GM21737 (cell line): ENCODE measurements at regions not wholly inside any gene's neighbourhood (a gene's known extent, or its start where the extent isn't known, plus 50 kb on each side); places are given as distances from the start of the nearest gene placed in this dataset.

Experiments
- ATAC-seq: cut with Tn5 transposase; IDR thresholded peaks from one replicate; pipeline ENCODE4 v1.9.1; 2021; ENCODE audit warnings: mild to moderate bottlenecking, moderate library complexity; ENCODE audit not compliant: unreplicated experiment

DNA sequence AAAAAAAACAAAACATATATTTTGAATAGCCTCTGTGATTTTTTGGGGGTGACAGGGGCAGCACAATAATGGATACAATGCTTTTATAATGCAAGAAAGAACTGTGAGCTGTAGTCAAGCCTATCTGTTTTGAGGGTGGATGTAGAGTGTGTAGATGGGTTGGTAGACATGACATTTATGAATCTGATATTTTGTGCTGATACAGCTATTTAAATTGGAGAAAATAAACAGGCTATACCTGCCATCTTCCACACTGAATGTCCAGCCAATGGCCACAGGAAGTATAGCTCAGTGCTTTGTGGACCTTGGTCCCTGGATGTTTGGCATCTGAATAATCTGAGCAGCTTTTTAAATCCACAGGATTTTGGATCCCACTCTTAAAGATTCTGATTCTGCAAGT is 175.0 kb downstream of the NEDD1 start:
- no peak for ATAC-seq

DNA sequence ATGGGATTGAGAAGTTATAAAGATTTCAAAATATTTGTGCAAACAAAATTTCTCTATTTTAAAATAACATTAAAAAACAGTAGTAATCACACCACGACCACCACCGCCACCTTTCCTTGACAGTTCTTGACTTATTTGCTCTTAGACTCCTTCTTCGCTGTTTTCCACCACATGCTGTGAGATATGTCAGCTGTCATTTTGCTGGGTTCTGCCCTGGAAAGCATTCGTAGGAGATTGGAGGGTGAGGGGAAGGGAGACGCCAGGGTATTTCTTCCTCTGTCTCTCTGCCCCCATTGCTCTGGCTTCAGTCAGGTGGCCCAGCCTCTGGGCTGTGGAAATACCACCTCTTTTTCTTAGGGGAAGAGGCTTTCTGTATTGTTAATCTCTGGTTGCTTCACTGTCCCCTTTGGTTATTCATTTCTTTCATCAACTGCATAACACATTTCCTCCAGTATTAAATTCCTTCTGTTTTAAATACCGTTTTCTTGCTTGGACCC is 186.2 kb downstream of the NEDD1 start:
- ATAC-seq, result no peak

DNA sequence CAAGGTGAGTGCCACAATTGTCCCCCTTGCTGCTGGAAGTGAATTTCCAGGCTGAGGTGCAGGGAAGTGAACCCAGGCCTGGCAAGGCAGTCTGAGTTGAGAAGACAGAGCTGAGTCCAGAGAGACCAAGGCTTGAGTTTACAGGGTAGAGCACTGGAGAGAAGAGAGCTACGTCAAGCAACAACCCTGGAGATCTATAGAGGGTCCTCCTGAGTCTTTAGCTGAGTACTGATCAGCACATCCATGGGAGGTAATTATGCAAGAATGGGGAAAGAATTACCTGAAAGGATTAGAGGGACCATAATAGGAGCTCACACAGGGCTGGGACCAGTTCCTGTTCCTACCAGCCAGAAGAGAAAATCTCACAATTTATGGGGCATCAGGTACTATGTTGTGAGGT is 190.7 kb downstream of the NEDD1 start:
- no peak for ATAC-seq

DNA sequence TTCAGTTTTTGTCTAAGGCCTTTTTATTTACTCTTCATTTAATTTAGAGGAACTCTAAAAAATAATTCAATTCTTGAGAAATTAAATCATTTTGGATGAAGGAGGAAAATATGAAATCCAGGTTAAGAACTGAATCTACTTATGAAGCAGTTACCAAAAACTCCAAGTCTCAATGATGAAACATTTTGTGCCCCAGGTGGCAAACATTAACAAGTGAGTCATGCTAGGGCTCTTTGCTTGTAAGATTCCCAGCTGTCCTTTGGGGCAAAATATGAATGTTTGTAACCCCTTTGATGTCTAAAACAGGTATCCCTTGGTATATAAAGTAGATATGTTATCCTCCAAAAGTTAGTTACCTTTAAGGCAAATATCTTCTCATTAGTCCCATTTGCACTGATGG is 202.4 kb downstream of the NEDD1 start:
- no peak for ATAC-seq

DNA sequence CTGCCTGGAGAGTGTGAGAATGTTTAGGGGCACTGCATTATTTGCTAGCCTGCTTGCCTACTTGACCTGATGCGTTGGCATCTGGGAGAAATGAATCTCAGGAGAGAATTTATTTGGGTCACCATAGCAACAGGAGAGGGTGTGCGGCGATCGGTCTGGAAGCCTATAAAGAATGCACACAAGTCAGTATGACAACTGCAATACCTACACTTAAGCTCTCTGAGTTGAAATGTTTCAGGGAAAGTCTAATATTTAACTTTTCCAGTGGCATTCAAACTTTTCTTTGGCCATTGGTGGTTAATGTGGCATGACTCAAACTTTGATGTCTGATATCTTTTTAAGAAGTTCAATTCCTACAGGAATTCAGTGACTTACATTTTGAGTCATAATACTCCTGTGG is 205.1 kb downstream of the NEDD1 start:
- ATAC-seq, result no peak

DNA sequence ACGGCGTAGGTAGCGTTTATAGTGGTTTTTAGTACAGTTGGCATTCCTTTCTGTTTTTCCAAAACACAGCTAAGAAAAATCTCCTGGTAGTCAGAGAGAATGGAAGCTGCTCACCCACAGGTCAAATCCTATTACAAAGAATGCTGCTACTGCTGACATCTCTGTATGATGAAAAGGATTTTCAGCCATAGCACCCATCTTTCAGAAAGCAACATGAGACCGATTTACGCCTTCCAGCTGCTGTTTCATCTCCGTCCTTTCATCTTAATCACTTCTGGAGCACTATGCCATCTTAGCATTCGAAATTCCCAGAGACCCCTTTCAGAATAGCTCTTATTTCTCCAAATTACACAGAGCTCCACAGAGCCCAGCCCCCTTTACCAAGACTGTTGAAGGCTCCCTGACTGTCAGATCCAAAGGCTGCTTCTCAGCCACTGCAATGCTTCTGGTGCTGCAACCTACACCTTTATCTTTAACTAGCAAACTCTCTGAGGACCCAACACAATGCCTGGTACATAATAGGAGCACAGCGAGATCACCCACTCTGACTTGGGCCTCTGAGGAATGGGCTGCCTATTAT is 211.8 kb downstream of the NEDD1 start:
- ATAC-seq, result no peak

DNA sequence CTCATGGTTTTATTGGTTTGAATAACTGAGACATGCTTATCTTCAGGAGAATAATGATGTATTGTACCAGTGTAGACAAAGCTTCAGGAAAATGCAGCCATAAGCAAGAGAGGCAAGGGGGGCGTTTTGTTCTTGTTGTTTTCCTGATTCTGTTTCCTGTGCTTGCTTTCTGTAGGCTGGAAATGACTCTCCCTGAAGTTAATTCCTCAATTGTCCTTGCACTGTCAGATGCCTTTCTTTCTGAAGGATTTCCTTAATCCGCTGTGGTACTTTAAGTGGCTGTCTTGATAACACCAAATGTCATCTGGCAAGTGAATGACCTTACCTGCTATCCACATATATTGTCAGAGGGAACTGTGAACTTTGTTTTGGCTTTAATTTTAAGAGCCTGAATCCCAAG is 220.0 kb downstream of the NEDD1 start:
- ATAC-seq, result no peak

DNA sequence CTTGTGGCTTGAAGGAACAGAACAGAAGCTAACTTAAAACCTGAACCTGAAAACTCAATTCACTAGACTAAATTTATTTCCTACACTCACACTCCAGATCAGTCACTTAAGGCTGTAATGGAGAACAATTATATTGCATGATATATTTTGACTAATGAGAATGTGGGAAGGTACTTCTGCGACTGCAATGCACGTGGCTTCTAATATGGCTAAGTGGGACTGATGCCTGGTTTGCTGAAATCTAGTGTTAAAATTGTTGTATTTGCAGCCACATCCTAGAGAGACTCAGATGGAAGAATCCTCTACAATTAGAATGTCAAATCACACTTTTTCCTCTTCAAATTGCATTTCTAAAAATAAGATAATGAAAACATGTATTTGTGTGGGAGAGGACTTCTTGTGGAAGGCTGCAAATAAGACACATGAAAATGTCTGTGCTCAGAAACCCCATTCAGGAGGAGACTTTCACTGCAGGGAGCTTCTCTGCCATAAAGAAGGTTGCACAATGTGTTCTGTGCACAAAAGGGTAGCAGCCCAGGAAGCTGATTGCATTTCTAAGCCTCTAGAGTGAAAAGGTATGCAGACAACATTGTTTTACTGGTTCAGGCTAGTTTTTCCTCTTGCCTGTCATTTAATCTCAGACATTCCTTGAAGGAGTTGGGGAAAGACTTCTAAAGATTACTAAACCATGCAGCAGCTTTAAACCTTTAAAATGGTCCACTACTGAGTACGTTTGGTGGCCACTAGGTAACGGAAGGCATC is 224.3 kb downstream of the NEDD1 start:
- ATAC-seq, result no peak

DNA sequence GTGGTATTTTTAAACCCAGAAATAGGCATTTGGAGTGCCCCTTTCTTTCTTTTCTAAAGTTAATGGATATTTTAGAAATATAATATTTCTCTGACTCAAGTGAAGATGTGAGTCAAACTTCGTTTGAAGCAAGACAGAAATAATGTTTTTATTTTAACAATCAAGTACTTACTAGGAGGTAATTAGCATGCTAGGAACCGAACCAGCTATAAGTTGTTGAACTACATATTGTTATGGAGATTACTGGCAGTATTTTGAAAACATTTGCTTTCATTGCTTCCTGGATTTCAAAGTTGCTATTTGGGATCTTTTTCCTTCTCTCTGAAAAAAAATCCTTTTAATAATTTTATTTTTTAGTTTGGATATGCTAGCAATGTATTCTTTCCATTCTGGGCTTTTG is 225.2 kb downstream of the NEDD1 start:
- no peak for ATAC-seq

DNA sequence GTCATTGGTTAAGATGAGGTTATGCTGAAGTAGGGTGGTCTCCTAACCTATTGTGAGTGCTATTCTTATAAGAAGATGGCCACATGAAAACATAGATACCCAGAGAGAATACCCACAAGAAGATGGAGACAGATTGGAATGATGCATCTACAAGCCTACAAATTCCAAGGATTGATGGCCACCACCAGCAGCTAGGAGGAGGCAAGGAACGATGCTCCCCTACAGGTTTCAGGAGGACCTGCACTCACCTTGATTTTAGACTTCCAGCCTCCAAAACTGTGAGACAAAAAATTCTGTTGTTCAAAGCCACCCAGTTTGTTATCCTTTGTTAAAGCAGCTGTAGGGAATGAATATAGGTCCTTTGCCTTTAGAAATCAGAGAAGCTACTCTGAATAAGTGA is 227.4 kb downstream of the NEDD1 start:
- no peak for ATAC-seq

DNA sequence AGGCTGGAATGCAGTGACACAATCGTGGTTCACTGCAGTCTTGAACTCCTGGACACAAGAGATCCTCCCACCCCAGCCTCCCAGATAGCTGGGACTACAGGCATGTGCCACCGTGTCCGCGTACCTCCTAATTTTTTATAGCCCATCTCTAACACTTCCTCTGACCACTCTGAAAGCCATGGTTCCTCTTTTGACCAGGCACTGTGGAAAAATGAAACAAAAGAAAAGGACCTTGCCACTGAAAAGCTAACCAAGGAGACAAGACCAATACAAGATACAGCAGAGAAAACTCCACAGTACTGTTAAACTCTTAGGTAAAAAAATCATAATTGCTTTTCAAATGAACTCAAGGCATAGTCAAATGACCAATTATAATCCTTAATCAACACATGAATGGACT is 233.3 kb downstream of the NEDD1 start:
- no peak for ATAC-seq

DNA sequence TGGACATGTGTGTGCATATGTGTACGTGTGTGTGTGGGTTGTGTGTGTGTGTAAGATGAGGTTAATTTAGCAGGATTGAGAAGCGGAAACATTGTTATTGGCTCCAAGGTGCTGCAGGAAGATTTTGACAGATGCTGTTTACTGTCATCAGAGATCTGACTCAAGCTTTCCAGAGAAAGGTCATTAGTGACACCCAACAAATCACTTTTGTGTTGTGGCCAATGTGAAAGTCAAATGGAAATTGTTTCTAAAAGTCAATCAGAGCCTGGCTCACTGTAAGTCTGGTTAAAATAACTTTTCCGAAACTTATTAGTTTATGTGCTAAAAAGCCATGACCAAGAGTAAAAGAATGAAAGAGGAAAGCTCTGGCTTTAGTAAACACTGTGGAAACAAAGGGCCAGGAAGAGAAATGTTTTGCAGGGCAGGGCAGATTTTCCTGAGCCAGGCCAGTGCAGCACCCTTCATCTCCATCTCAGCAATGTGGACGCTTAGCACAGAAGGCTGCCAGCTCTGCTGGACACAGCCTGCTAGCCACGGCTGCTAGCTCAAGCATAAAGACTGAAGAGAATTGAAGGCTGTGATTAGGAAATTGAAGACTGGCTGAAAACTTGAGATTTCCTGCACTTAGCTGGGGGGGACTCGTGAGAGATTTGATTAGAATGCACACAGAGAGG is 235.8 kb downstream of the NEDD1 start:
- no peak for ATAC-seq

DNA sequence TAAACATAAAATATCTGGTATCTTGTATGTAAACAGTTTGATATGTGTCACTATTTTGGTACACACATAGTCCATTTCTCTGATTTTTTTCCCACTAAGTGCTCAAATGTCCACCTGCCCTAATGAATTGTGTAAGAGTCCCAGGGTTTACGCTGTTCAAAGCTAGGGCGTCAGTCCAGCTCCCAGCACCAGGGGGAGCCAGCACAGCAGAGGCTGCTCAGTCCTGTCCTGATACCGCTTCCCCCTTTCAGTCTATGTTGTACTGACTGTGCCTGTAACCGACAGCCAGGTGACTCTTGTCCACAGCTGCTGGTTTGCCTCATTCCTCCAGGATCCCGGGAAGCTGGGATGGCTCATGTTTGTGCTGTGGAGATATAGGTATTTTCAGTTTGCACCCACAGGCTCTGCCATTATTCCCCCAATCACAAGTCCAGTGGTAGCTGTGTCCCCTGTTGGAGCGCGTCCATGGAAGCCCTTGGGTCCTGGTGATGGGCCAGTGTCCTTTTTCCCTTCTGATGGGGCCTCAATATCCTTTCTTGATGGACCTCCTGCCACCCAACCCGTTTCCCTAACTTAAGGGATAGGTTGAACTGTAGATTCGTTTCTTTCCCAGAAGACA is 242.0 kb downstream of the NEDD1 start:
- ATAC-seq, result peak; percentile 94

DNA sequence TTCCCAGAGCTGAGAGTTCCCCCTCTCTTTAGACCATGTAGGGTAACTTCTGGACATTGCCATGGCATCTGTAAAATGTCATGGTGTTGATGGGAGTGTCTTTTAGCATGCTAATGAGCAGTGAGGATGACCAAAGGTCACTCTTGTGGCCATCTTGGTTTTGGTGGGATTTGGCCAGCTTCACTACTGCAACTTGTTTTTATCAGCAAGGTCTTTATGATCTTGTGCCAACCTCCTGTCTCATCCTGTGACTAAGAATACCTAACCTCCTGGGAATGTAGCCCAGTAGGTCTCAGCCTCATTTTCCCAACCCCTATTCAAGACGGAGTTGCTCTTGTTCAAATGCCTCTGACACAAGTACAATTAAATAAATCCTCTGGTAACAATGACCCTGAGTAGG is 244.4 kb downstream of the NEDD1 start:
- no peak for ATAC-seq

DNA sequence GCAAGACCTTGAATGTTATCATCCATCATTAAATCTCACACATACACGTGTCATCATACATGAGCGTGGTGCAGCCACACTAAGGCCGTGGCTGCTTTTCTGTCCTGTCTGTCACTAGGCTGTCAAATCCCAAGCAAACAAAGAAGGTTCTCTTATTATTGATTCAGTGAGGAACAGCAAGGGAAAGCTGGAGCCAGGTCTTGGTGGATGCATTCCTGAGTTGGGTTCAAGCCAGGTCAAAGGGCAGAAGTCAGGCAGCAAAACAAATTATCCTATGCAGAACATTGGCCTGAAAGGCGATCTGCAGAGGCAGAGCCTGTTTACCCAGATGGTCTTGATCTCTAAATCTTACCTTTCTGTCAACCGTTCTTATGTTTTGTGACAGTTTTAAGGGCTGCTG is 252.3 kb downstream of the NEDD1 start:
- ATAC-seq, result no peak

DNA sequence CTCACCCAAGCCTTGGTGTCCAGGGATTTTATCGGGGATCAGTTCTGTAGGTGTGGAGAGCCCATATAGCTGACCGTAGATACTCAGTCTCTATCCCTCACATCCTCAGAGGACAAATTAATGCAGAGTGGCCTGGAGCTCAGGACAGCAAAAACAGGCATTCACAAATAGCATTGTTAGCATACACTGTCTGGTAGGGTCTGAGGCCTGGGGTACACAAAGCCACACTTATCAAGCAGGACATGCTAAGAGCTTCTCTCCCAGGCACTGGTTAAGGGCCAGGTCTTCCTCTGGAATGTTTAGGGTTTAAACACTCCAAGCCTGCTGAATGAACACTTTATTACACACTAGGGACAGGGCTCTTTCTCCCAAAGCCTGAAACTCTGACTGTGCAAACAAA is 253.2 kb downstream of the NEDD1 start:
- ATAC-seq, result no peak

DNA sequence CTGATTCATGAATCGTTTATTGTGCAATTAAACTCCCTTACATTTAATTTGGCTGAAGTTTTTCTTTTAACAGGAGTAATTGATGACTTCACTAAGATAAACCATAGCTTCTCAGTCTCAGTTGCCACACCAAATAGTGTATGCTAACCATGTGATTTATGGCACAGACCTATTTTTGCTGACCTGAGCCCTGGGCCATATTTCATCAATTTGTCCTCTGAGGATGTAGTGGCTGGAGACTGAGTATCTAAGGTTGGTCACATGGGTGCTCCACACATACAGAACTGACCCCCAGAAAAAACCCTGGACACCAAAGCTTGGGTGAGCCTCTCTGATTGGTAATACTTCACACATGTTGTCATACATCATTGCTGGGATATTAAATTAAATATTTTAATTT is 255.1 kb downstream of the NEDD1 start:
- no peak for ATAC-seq

DNA sequence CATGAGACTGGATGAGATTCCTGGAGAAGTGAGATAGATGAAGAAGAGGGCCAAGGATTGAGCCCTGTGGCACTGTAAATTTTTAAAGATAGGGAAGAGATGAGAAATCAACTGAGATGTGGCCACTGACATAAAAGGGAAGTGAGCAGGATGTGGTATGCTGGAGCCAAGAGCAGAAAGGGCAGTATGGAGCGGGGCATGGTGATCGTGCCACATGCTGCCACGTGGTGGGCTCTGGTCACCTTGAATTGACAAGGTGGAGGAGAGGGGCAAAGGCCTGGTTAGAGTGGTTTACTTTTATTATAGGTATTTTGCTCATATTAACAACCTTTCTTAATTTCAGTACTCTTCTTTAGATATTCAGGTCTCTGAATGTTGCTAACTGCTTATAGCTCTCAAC is 257.9 kb downstream of the NEDD1 start:
- ATAC-seq, result no peak

DNA sequence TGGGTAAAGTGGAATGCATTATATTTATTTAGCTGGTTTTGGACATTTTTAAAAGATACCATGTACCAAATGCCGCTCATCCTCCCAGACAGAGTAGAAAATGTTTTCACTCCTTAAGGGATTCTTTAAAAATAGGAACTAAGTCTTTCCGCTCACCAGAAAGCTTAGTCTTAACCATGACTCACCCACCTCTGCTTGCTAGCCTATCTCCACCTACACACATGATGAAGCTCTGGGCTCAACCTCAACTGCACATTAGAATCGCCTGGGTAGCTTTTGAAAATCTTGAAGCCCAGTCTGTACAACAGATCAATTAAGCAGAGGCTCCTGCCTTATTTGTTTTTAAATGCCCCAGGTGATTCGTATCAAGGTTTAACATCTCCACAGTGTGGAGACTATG is 260.5 kb downstream of the NEDD1 start:
- ATAC-seq, result no peak

DNA sequence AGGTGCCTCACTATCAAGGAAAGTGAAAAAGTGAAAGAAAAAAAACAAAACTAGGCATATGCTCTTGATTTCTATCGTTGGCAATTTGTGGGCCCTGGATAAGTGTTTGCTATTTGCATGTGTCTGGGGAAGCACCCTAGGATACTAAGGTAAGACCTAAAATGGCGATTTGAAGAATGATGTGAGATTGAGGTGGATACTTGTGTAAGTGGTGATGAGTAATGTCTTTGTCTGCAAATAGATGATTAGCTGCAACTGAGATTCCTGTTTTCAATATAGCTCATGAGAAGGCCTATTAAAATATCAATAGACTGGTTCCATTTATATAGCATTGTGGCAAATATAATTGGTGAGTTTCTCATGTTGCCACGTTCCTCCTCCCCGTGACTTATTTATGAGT is 261.7 kb downstream of the NEDD1 start:
- no peak for ATAC-seq

DNA sequence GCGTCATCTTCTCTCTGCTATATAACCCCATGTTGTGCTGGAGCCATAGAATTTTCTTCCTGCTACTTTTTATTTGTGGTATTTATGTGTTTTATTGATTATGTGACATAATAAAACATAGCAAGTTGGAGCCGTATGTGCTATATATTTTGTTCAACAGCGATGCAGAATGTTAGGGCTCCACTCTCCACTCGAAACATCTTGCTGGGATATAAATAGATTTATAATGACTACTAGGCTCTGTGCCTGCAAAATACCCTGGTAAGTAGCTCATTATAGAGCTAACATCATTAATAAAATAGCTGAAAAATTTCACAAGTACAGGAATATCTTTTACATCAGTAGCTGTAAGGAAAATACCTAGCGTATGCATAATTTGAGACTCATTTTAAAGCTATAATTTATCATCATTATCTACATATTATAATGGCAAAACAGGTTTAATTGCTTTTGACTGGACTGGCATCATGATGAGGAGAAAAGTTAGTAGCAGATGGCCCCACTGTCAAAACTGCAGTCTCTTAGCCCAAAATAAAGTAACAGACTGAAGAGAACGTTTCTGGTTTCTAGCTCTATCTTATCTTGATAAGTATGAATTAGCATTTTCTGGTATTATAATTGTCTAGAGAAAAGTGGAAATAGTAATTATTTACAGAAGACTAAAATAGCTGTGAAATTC is 263.0 kb downstream of the NEDD1 start:
- no peak for ATAC-seq
